ENCODE measurements at regions not wholly inside any gene's neighbourhood (a gene's known extent, or its start where the extent isn't known, plus 50 kb on each side); places are given as distances from the start of the nearest gene placed in this dataset.

- no peak for DNase-seq
Measured at GRCh38 chr4:140277576-140277975, 95.9 kb upstream of the SCOC start.

GRCh38 chr4:140271553-140271952, 101.9 kb upstream of the SCOC start:
- DNase-seq = no peak

- DNase-seq = no peak
Measured at GRCh38 chr4:140269369-140269768, 104.1 kb upstream of the SCOC start.

- DNase-seq = no peak
Measured at GRCh38 chr4:140268186-140268841, 105.1 kb upstream of the SCOC start.

GRCh38 chr4:140267576-140267975, 105.9 kb upstream of the SCOC start:
- no peak for DNase-seq

GRCh38 chr4:140266958-140267568, 106.4 kb upstream of the SCOC start:
- DNase-seq = no peak

GRCh38 chr4:140260227-140260626, 106.2 kb upstream of the MAML3 start:
- DNase-seq = no peak

- no peak for DNase-seq
Measured at GRCh38 chr4:140258476-140258875, 104.5 kb upstream of the MAML3 start.

GRCh38 chr4:140257461-140258305, 103.7 kb upstream of the MAML3 start:
- no peak for DNase-seq

GRCh38 chr4:140256941-140257340, 103.0 kb upstream of the MAML3 start:
- no peak for DNase-seq

GRCh38 chr4:140256335-140256734, 102.4 kb upstream of the MAML3 start:
- no peak for DNase-seq

GRCh38 chr4:140255927-140256326, 101.9 kb upstream of the MAML3 start:
- no peak for DNase-seq

- no peak for DNase-seq
Measured at GRCh38 chr4:140255467-140255866, 101.5 kb upstream of the MAML3 start.

- no peak for DNase-seq
Measured at GRCh38 chr4:140254651-140255299, 100.8 kb upstream of the MAML3 start.

GRCh38 chr4:140253556-140254027, 99.6 kb upstream of the MAML3 start:
- no peak for DNase-seq

GRCh38 chr4:140252742-140253555, 99.0 kb upstream of the MAML3 start:
- DNase-seq = peak; percentile 92

GRCh38 chr4:140252141-140252741, 98.3 kb upstream of the MAML3 start:
- DNase-seq = no peak

GRCh38 chr4:140251571-140251970, 97.6 kb upstream of the MAML3 start:
- no peak for DNase-seq

GRCh38 chr4:140250989-140251552, 97.1 kb upstream of the MAML3 start:
- no peak for DNase-seq

- no peak for DNase-seq
Measured at GRCh38 chr4:140249351-140249750, 95.4 kb upstream of the MAML3 start.

- no peak for DNase-seq
Measured at GRCh38 chr4:140247237-140247636, 93.3 kb upstream of the MAML3 start.

- no peak for DNase-seq
Measured at GRCh38 chr4:140246216-140246615, 92.2 kb upstream of the MAML3 start.

All from midbrain (tissue), 1 donor.